A549 (cell line): ENCODE measurements at regions not wholly inside any gene's neighbourhood (a gene's known extent, or its start where the extent isn't known, plus 50 kb on each side); places are given as distances from the start of the nearest gene placed in this dataset.
A peak's percentile ranks its signal among the peaks of the same experiment; 100 is the strongest.

Experiments used
- ATAC-seq, 2 experiments: fragments of 200-7000 bp in 1 of 2; fragments of >200 bp in 1 of 2; cut with Nextera tagmentation in 1 of 2; cut with Tn5 transposase in 1 of 2; 3 replicates each; pipeline versions ENCODE4 v1.8.0 to v1.9.1; 2018 to 2020; ENCODE audit warnings: mild to moderate bottlenecking in 1 of 2, moderate library complexity in 1 of 2
- CTCF ChIA-PET: fragments of 300-600 bp; sonication (Branson Sonifier 250); formaldehyde crosslinking; extraction: SDS; loops from one replicate; lab custom pipeline; 2021; ENCODE audit warnings: antibody characterized with exemption, inconsistent platforms; lab: Yijun Ruan, JAX
- POLR2A ChIA-PET: fragments of 350-600 bp; formaldehyde crosslinking; extraction: SDS; loops from one replicate; lab custom pipeline; 2021; ENCODE audit warnings: antibody characterized with exemption, inconsistent platforms; lab: Yijun Ruan, JAX
- DNase-seq, 2 experiments: peaks; one replicate each; pipeline versions ENCODE4 v3.0.0 to v3.0.0-alpha.2; 2011 to 2016; ENCODE audit warnings: low read depth in 1 of 2, low spot score in 1 of 2
- FAIRE-seq: peaks from 2 replicates; lab custom pipeline; 2011; peaks lifted over from hg19 to GRCh38; lab: Jason Lieb, UNC
- H3K27ac ChIP-seq, 2 experiments: fragments of >200 bp; sonication (Bioruptor Twin); formaldehyde crosslinking; 3 replicates each; pipeline ENCODE4 v1.5.1; 2016 to 2017
- H3K4me1 ChIP-seq: fragments of >200 bp; sonication (Bioruptor Twin); formaldehyde crosslinking; 3 replicates; pipeline ENCODE4 v1.6.1; 2016
- H3K4me2 ChIP-seq: fragments of >200 bp; sonication (Bioruptor Twin); formaldehyde crosslinking; 3 replicates; pipeline ENCODE4 v1.6.1; 2016
- H3K4me3 ChIP-seq: fragments of >200 bp; sonication (Bioruptor Twin); formaldehyde crosslinking; 3 replicates; pipeline ENCODE4 v1.5.1; 2016
- H3K9me3 ChIP-seq: fragments of >200 bp; sonication (Bioruptor Twin); formaldehyde crosslinking; 3 replicates; pipeline ENCODE4 v1.6.1; 2016
- BCL3 ChIP-seq: fragments of >200 bp; sonication (Bioruptor Twin); formaldehyde crosslinking; IDR thresholded peaks from 3 replicates; pipeline ENCODE4 v1.6.1; 2016
- BHLHE40 ChIP-seq: IDR thresholded peaks from 2 replicates; pipeline ENCODE4 v1.6.1; 2012; ENCODE audit warnings: low read depth, low read length, inconsistent platforms
- CHD4 ChIP-seq: fragments of 200-600 bp; sonication (generic); IDR thresholded peaks from 2 replicates; pipeline ENCODE4 v1.6.1; 2016; ENCODE audit warnings: antibody characterized with exemption, mild to moderate bottlenecking, borderline replicate concordance
- CTCF ChIP-seq: fragments of >200 bp; sonication (Bioruptor Twin); formaldehyde crosslinking; IDR thresholded peaks from 3 replicates; pipeline ENCODE4 v1.5.1; 2016
- E2F6 ChIP-seq: IDR thresholded peaks from 2 replicates; pipeline ENCODE4 v1.6.1; 2012; ENCODE audit warnings: low read depth, borderline replicate concordance
- EHMT2 ChIP-seq: fragments of 200-600 bp; sonication (generic); IDR thresholded peaks from 2 replicates; pipeline ENCODE4 v1.6.1; 2016; ENCODE audit warnings: antibody characterized with exemption, low read depth, mild to moderate bottlenecking, moderate library complexity
- ELK1 ChIP-seq: fragments of 150-350 bp; IDR thresholded peaks from 2 replicates; pipeline ENCODE4 v1.6.1; 2014; ENCODE audit warnings: low read depth, mild to moderate bottlenecking, low read length
- FOSL2 ChIP-seq, 2 experiments: fragments of 450-650 bp in 1 of 2; fragments of >200 bp in 1 of 2; sonication (Bioruptor Twin) in 1 of 2; formaldehyde crosslinking; IDR thresholded peaks; 2 replicates each; pipeline versions ENCODE4 v1.5.0 to v1.6.1; 2016 to 2020; ENCODE audit warnings: mild to moderate bottlenecking in 1 of 2, moderate library complexity in 1 of 2
- GATA3 ChIP-seq: IDR thresholded peaks from 2 replicates; pipeline ENCODE4 v1.6.1; 2012; ENCODE audit warnings: borderline replicate concordance
- HES2 ChIP-seq: fragments of >200 bp; sonication (Bioruptor Twin); formaldehyde crosslinking; IDR thresholded peaks from 2 replicates; pipeline ENCODE4 v1.6.1; 2016
- HEYL ChIP-seq: fragments of 250-450 bp; sonication (Bioruptor Pico); IDR thresholded peaks from 2 replicates; pipeline ENCODE4 v1.8.0; 2021; ENCODE audit warnings: mild to moderate bottlenecking, moderate library complexity
- HMGXB4 ChIP-seq: fragments of 250-450 bp; sonication (Bioruptor Pico); IDR thresholded peaks from 2 replicates; pipeline ENCODE4 v1.5.0; 2021; ENCODE audit warnings: mild to moderate bottlenecking, moderate library complexity, borderline replicate concordance
- HOXB5 ChIP-seq: fragments of 250-450 bp; sonication (Bioruptor Pico); IDR thresholded peaks from 2 replicates; pipeline ENCODE4 v1.5.0; 2020; ENCODE audit warnings: mild to moderate bottlenecking, moderate library complexity
- KDM5A ChIP-seq: fragments of 200-600 bp; sonication (generic); IDR thresholded peaks from 2 replicates; pipeline ENCODE4 v1.6.1; 2016; ENCODE audit warnings: antibody characterized with exemption, mild to moderate bottlenecking
- MAFK ChIP-seq: fragments of 450-650 bp; IDR thresholded peaks from 2 replicates; pipeline ENCODE4 v1.6.1; 2014; ENCODE audit not compliant: partially characterized antibody
- MAZ ChIP-seq: fragments of 150-350 bp; IDR thresholded peaks from 2 replicates; pipeline ENCODE4 v1.6.1; 2014; ENCODE audit warnings: antibody characterized with exemption, low read depth, low read length, borderline replicate concordance
- MYC ChIP-seq: IDR thresholded peaks from 2 replicates; pipeline ENCODE4 v1.6.1; 2012; ENCODE audit warnings: mild to moderate bottlenecking, inconsistent platforms, low read length, improper control_type of control experiment, borderline replicate concordance
- NR3C1 ChIP-seq: fragments of >200 bp; sonication (Bioruptor Twin); formaldehyde crosslinking; IDR thresholded peaks from 3 replicates; pipeline ENCODE4 v1.6.1; 2017
- PBX3 ChIP-seq: IDR thresholded peaks from 2 replicates; pipeline ENCODE4 v1.6.1; 2012
- RAD21 ChIP-seq, 2 experiments: fragments of >200 bp in 1 of 2; sonication (Bioruptor Twin) in 1 of 2; formaldehyde crosslinking in 1 of 2; IDR thresholded peaks in 1 of 2; conservative IDR thresholded peaks in 1 of 2; 2 replicates in 1 of 2; 3 replicates in 1 of 2; pipeline ENCODE4 v1.6.1; 2012 to 2018; ENCODE audit warnings: inconsistent platforms in 1 of 2
- RARB ChIP-seq: fragments of 250-450 bp; sonication (Bioruptor Pico); IDR thresholded peaks from 2 replicates; pipeline ENCODE4 v1.8.0; 2021; ENCODE audit warnings: mild to moderate bottlenecking, moderate library complexity
- SREBF2 ChIP-seq: fragments of 450-650 bp; IDR thresholded peaks from 2 replicates; pipeline ENCODE4 v1.6.1; 2014; ENCODE audit warnings: mild to moderate bottlenecking, moderate library complexity
- TFCP2L1 ChIP-seq: fragments of 250-450 bp; sonication (Bioruptor Pico); IDR thresholded peaks from 2 replicates; pipeline ENCODE4 v1.5.0; 2021; ENCODE audit warnings: mild to moderate bottlenecking
- USF2 ChIP-seq: fragments of 450-650 bp; IDR thresholded peaks from 2 replicates; pipeline ENCODE4 v1.6.1; 2014; ENCODE audit warnings: antibody characterized with exemption
- ZFP36 ChIP-seq: fragments of 450-650 bp; IDR thresholded peaks from 2 replicates; pipeline ENCODE4 v1.6.1; 2014; ENCODE audit warnings: borderline replicate concordance; ENCODE audit not compliant: partially characterized antibody
- ZNF302 ChIP-seq: fragments of 250-450 bp; sonication (Bioruptor Pico); IDR thresholded peaks from 2 replicates; pipeline ENCODE4 v1.9.0; 2021; ENCODE audit warnings: inconsistent platforms, mild to moderate bottlenecking, moderate library complexity
- WGBS: methylation state at CpG from one replicate; pipeline ENCODE4 v1.1.6; 2017; ENCODE audit errors: missing lambda C conversion rate; 5-methylcytosine and 5-hydroxymethylcytosine counted together

GRCh38 chr12:112615196-112615595 is 176.4 kb upstream of the RPH3A start:
- TF ChIP-seq HES2, result no peak
- no peak for TF ChIP-seq BHLHE40
- no peak for TF ChIP-seq RARB (CRISPR knock-in tag)
- TF ChIP-seq MAFK, result no peak
- no peak for TF ChIP-seq E2F6
- TF ChIP-seq ELK1, result no peak
- TF ChIP-seq USF2, result no peak
- no peak for TF ChIP-seq MAZ
- Histone ChIP-seq H3K4me3 (no peak overlapping the region), H3K9me3 (peaks cover 3% of the 10 kb centered on the region; the same call in 1 of the 3 replicates), H3K4me1 (0 out of 3 replicates have a peak, but pooled peaks cover 4% of the 10 kb centered on the region), H3K4me2 (no peak overlapping the region), H3K27ac (no peak overlapping the region)
- FAIRE-seq (no peak), ATAC-seq (no peak; a peak in 1 of 6 replicates), DNase-seq (no peak)
- ChIA-PET POLR2A (no interaction called here), CTCF (no interaction called here)
- 5% methylated on average over 4 of the region's 4 CpGs for WGBS

GRCh38 chr12:112616469-112617152 is 174.9 kb upstream of the RPH3A start:
- TF ChIP-seq SREBF2 (no peak), PBX3 (no peak), BCL3 (no peak), TFCP2L1 (CRISPR knock-in tag) (no peak), HES2 (no peak), FOSL2 (IDR thresholded peaks at IDR 0.05) (no peak), FOSL2 (CRISPR knock-in tag; IDR thresholded peaks at IDR 0.05) (no peak), HOXB5 (no peak), RAD21 (conservative IDR thresholded peaks at IDR 0.05 in 1 of 2, IDR thresholded peaks at IDR 0.05 in 1 of 2) (no peak), CHD4 (no peak), ZFP36 (no peak), ZNF302 (CRISPR knock-in tag) (no peak), HMGXB4 (no peak), KDM5A (no peak), CTCF (no peak), MAFK (no peak), EHMT2 (no peak), NR3C1 (no peak), MYC (no peak), GATA3 (no peak), HEYL (CRISPR knock-in tag) (no peak)
- FAIRE-seq, result no peak
- ATAC-seq, result peak in 1 of 2 experiments; percentile 25; a peak in 3 of 6 replicates
- POLR2A ChIA-PET, result no interaction called here
- DNase-seq, result no peak
- H3K4me2 ChIP-seq, result no peak overlapping the region
- no peak overlapping the region for H3K27ac ChIP-seq
- H3K4me1 ChIP-seq, result 0 out of 3 replicates have a peak, but pooled peaks cover 4% of the 10 kb centered on the region
- H3K9me3 ChIP-seq, result peaks cover 3% of the 10 kb centered on the region; the same call in 1 of the 3 replicates
- CTCF ChIA-PET, result no interaction called here
- no peak overlapping the region for H3K4me3 ChIP-seq
- WGBS, result 6% methylated on average over 2 of the region's 2 CpGs
